ENCODE measurements at regions not wholly inside any gene's neighbourhood (a gene's known extent, or its start where the extent isn't known, plus 50 kb on each side); places are given as distances from the start of the nearest gene placed in this dataset.
"Not testable (repeated sequence)": the region's sequence is repeated elsewhere in the genome, so short reads cannot be mapped to it uniquely, and the experiment has no call there.

- DNase-seq (ENCODE audit: low read depth): no peak
- no peak overlapping the region for H3K4me3 ChIP-seq (ENCODE audit: low read depth, low read length)
- TF ChIP-seq CTCF (IDR thresholded peaks at IDR 0.05; ENCODE audit: insufficient read depth, low read length): no peak
These were observed 155.7 kb upstream of the SH3BP4 start for GRCh38 chr2:234796045-234796591.

GRCh38 chr2:234795272-234795920 lies 156.4 kb upstream of the SH3BP4 start:
- no peak for TF ChIP-seq CTCF (IDR thresholded peaks at IDR 0.05; ENCODE audit: insufficient read depth, low read length)
- H3K4me3 ChIP-seq (ENCODE audit: low read depth, low read length): no peak overlapping the region
- DNase-seq (ENCODE audit: low read depth): no peak

- no peak overlapping the region for H3K4me3 ChIP-seq (ENCODE audit: low read depth, low read length)
- no peak for DNase-seq (ENCODE audit: low read depth)
These were observed 157.0 kb upstream of the SH3BP4 start for GRCh38 chr2:234794866-234795265.

GRCh38 chr2:234793212-234793785 lies 158.5 kb upstream of the SH3BP4 start:
- no peak for DNase-seq (ENCODE audit: low read depth)
- H3K4me3 ChIP-seq (ENCODE audit: low read depth, low read length): no peak overlapping the region
- TF ChIP-seq CTCF (IDR thresholded peaks at IDR 0.05; ENCODE audit: insufficient read depth, low read length): no peak

More at GRCh38 chr2:234794866-234795265, 157.0 kb upstream of the SH3BP4 start:
- no peak for TF ChIP-seq CTCF (IDR thresholded peaks at IDR 0.05; ENCODE audit: insufficient read depth, low read length)

- no peak for DNase-seq (ENCODE audit: low read depth)
- TF ChIP-seq CTCF (IDR thresholded peaks at IDR 0.05; ENCODE audit: insufficient read depth, low read length): no peak
- no peak overlapping the region for H3K4me3 ChIP-seq (ENCODE audit: low read depth, low read length)
These were observed 159.2 kb upstream of the SH3BP4 start for GRCh38 chr2:234792621-234793022.

- not testable (repeated sequence) for H3K4me3 ChIP-seq (ENCODE audit: low read depth, low read length); DNase-seq (ENCODE audit: low read depth)
These were observed 159.7 kb upstream of the SH3BP4 start for GRCh38 chr2:234792096-234792495.

- H3K4me3 ChIP-seq (ENCODE audit: low read depth, low read length): no peak overlapping the region
- DNase-seq (ENCODE audit: low read depth): no peak
- TF ChIP-seq CTCF (IDR thresholded peaks at IDR 0.05; ENCODE audit: insufficient read depth, low read length): no peak
These were observed 161.4 kb upstream of the SH3BP4 start for GRCh38 chr2:234790380-234790779.

All from fibroblast of the aortic adventitia (primary cell).